Stimulated activated CD8-positive, alpha-beta memory T cell treated with anti-CD3 and anti-CD28 coated beads, Interleukin-12 subunit alpha, Interleukin-12 subunit beta, amount 100 ng/mL, for 4 hours (primary cell): ENCODE measurements at regions not wholly inside any gene's neighbourhood (a gene's known extent, or its start where the extent isn't known, plus 50 kb on each side); places are given as distances from the start of the nearest gene placed in this dataset.
"Not testable (repeated sequence)": the region's sequence is repeated elsewhere in the genome, so short reads cannot be mapped to it uniquely, and the experiment has no call there.

Source experiments
- DNase-seq: peaks from one replicate; pipeline ENCODE4 v3.0.0-alpha.2; 2020; ENCODE audit warnings: low read depth

DNA sequence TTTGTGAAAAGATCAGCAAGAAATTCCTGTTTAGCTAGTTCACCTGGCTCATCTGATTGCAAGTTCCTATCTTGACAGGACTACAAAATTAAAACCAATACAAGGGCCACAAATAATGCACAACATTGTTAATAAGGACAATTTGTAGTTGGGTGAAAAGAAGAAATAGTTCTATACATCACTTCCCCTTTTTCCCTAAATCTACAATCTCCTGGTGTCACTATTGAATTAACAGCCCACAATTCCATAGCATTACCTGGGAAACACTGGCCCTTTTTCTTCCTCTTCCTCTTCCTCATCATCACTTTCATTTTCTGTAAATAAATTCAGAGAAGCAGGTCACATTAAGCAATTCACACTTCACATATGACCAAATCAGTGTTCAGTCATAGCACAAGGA, 366.9 kb downstream of the FAM72C start:
- DNase-seq: no peak

DNA sequence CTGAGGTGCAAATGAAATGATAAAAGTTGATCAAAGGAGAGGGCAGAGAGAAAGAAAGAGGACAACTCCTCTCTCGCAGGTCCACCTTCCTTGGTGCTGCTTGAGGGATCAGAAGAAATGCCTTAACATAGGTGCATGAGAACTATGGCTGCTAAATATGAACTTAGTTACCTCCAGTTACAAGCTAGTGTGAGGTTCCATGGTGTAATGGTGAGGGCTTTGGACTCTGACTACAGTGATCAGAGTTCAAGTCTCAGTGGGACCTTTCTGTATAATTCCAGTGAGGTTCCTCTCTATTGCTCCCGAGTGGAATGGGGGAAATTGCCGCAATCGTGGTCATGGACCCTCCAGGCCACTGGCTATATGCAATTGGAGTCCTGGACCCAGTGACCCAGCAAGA, 387.3 kb downstream of the FAM72C start:
- DNase-seq: no peak

DNA sequence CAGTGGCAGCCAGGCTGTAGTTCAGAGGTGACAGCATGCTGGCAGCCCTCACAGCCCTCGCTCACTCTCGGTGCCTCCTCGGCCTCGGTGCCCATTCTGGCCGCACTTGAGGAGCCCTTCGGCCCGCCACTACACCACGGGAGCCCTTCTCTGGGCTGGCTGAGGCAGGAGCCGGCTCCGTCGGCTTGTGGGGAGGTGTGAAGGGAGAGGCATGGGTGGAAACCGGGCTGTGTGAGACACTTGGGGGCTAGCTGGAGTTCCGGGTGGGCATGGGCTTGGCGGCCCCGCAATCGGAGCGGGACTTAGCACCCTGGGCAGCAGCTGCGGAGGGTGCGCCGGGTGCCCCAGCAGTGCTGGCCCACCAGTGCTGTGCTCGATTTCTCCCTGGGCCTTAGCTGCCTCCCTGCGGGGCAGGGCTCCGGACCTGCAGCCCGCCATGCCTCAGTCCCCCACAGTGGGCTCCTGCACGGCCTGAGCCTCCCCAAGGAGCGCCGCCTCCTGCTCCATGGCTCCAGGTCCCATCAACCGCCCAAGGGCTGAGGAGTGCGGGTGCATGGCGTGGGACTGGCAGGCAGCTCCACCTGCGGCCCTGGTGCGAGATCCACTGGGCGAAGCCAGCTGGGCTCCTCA, 396.8 kb downstream of the FAM72C start:
- DNase-seq: no peak

GRCh38 chr1:143572661-143573060, 399.1 kb downstream of the FAM72C start:
- not testable (repeated sequence) for DNase-seq

DNA sequence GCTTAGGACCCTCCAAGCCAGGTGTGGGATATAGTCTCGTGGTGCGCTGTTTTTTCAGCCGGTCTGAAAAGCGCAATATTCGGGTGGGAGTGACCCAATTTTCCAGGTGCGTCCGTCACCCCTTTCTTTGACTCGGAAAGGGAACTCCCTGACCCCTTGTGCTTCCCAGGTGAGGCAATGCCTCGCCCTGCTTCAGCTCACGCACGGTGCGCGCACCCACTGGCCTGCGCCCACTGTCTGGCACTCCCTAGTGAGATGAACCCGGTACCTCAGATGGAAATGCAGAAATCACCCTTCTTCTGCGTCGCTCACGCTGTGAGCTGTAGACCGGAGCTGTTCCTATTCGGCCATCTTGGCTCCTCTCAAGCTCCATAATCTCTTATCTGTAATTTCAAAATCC, 408.0 kb downstream of the FAM72C start:
- not testable (repeated sequence) for DNase-seq

DNA sequence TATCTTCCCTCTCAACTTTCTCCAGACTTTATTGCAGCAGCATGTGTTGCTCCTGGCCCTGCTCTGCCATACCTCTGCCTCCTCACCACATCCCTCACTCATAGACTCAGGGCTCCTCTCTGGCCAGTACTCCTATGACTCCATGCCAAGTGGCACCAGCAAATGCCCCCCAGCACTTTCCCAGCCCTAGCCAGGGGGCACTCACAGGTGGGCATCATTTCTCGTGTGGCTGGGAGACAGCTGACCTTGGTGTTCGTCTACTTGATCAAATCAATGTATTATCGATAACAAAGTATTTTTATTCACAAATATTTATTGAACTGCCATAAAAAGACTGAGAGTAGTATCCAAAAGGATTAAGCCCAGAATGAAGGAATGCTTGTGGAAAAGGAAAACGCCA, 418.2 kb downstream of the FAM72C start:
- DNase-seq: no peak

DNA sequence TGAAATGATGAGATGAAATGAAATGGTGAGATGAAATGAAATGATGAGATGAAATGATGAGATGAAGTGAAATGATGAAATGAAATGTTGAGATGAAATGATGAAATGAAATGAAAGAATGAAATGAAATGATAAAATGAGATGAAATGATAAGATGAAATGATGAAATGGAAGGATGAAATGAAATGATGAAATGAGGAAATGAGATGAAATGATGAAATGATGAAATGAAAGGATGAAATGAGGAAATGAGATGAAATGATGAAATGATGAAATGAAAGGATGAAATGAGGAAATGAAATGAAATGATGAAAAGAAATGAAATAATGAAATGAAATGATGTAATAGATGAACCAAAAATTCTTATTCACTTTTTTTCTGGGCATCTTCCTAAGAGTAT, 467.1 kb downstream of the FAM72C start:
- DNase-seq: not testable (repeated sequence)

- DNase-seq: not testable (repeated sequence)
Observed at GRCh38 chr1:143504080-143504479, 467.7 kb downstream of the FAM72C start.

- not testable (repeated sequence) for DNase-seq
Observed at GRCh38 chr1:143503048-143503447, 468.7 kb downstream of the FAM72C start.

GRCh38 chr1:143502038-143502437, 469.7 kb downstream of the FAM72C start:
- not testable (repeated sequence) for DNase-seq

GRCh38 chr1:143498059-143498749, 473.6 kb downstream of the FAM72C start:
- DNase-seq: not testable (repeated sequence)

GRCh38 chr1:143497374-143497747, 474.4 kb downstream of the FAM72C start:
- no peak for DNase-seq

DNA sequence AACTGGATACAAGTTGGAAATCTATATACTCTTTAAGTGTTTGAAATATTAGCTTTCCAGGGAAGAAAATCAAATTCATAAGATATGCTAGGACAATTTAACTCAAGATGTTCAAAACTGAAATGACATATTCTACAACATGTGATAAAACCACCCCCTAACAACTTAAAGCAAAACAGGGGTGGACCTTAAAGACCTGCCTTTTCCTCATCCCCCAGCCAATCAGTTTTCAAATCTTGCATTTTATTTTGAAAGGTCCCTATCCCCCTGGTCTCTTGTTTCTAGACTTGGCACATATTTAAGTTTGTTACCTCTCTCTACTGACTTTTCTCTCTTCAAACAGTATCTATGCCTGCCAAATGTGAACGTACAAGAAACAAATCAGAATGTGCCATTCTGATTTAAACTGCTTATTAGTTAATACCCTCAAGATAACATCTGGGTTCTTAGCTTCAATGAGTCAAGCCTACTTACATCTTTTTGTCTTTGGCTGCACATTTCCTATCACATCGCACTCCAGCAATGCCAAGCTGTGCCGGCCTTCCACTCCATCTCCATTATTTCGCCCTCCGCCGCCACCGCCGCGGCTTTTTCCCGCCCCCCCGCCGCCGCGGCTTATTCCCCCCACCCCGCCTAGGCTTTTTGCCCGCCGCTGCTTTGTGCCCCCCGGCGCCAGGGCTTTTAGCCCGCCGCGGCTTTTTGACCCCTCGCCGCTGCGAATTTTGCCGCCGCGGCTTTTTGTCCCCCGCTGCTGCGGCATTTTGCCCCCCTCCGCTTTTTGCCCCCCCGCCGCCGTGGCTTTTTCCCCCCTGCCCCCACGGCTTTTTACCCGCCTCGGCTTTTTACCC, 475.0 kb downstream of the FAM72C start:
- DNase-seq: not testable (repeated sequence)
